EH (cell line): ENCODE measurements at regions not wholly inside any gene's neighbourhood (a gene's known extent, or its start where the extent isn't known, plus 50 kb on each side); places are given as distances from the start of the nearest gene placed in this dataset.

Experiments
- DNase-seq: peaks from one replicate; pipeline ENCODE4 v3.0.0-alpha.2; 2015; ENCODE audit warnings: low read depth

DNA sequence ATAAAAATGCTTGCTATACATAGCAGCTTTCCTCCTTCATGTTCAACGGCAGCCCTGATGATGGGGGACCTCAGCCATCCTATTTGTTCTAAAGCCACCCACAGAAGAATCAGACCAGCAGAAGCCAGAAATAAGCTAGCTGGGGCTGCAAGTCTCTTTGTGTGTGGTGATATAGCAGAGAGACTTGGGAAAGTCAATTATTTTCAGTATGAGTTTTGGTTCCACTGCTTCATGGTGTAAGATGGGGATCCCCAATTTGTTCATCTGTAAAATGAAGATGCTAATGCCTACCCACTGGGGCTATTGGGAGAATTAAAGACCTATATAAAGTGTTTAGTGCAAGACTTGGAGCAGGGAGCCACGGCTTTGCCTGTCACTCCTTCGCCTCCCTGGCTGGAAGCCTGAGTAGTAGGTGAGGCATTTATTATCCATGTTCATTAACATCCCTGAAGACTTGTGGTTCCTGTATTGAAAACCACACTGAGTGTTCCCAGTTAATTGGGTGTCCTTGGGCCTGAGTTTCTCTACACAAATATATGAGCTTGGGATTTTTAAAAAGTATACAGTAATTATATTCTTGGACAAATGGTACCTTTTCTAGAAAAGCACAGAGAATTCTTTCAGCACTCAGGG lies 210.1 kb upstream of the SLC24A2 start:
- DNase-seq = peak; percentile 51

DNA sequence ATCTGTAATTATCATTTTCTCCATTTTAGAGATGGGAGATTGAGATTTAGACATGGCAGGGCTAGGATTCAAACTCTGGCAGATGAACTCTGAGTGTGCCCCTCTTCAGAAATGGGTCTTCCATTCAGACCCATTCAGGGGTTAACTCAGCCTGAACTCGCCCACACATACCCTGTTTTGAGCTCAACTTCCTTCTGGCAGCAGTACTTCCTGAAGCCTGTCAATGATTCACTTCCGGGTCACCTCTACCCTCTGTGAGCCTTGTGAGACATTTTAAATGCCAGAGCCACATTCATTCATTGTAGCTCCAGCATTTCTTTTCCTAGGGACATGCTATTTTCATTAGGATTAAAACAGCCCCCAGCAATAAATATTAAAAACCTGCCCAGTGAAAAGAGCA lies 209.3 kb upstream of the SLC24A2 start:
- DNase-seq = peak; percentile 37

DNA sequence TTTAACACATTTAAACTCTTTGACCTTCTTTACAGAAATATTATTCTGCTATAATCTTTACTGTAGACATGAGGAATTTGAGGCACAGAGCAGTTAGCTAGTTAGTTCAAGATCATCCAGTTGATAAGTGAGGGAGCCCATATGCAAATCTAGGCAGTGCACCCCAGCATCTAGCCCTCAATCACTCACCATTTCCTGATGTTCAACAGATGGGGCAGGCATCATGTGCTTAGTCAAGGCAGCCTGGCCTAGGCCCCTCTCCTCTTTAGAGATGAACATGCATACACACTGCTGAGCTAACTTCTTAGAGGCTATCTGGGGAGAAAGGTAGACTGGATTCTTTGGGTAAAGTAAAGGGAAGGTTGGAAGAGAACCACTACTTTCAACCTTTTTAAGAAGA lies 206.8 kb upstream of the SLC24A2 start:
- DNase-seq = no peak

DNA sequence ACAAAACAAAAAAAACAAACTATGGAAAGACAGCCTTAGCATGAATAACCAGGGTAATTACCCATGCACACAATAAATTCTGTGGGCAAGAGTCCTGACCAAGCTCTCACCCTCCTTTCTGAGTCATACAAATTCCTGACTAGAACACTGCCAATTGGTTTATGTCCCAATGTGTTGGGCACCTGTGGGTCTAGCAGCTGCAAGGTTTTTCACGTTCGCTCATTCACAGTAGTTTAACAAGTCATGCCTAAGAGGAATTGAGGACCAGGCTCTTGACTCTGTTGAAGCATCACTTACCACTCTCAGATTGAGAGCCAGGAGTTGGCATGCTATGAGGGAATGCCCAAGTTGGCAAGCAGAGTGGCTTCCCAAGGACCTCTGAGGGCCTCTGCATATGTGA lies 205.5 kb upstream of the SLC24A2 start:
- peak; percentile 37 for DNase-seq

DNA sequence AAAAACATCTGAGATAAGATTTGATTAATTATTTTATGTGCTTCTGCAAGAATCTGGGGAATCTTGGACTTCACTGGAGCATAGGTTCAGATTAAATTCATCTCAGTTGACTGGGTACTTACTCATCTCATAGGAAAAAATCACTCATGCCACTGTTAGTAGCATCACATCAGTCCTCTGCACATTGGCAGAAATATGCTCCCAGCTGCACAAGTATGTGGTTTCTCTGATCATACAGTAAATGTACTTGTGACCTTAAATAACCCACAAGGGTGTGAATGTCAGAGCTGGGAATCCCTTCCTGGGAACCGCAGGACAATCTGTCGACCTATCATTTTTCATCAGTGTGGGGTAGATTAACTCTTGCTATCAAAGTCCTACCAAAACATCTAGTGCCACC lies 203.7 kb upstream of the SLC24A2 start:
- DNase-seq = peak; percentile 80

DNA sequence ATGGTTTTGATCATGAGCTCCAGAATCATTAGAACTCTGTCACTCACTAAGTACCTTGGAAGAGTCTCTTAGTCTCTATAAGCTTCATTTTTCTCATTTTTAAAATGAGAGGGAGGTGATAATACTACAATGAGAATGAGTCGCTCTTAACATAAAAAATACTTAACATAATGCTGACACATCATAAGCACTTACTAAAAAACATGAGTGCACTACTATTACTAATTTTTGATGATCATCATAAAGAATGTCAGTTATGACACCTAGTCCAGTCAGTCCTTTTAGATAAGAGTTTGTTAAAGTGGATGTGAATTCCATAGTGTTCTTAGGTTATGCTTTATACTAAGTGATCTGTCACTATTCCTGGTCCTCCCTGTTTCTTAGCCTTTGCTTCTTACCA lies 200.4 kb upstream of the SLC24A2 start:
- no peak for DNase-seq

DNA sequence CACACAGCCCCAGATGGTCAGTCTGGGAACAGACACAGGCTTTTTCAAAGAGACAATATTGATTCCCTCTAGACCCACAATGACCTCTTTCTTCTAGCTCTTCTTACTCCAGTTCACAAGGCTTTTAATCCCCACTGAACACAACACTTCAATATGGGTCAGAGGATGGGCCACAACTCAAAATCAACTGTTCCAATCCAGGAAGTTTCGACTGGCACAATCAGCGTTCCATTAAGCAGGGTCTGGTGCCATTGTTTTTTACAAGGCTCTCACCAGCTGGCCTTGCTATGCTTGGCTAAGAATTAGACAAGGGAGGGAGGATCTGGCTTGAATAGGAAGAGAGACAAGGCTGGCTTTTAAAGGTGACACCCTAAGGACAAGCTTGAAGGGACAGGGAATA lies 199.4 kb upstream of the SLC24A2 start:
- no peak for DNase-seq

DNA sequence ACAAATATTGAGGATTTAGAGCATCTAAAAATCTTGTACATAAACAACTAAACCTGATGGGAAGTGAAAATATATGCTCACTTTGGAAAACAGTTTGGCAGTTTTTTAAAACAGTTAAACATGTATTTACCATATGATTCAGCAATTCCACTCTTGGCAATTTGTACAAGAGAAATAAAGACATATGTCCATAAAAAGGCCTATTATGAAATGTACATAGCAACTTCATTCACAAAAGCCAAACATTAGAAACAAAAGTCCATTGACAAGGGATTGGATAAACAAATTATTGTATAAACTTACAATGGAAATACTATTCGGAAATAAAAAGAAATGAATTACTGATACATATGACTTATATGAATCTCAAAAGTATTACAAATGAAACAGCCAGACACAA lies 196.2 kb upstream of the SLC24A2 start:
- no peak for DNase-seq

DNA sequence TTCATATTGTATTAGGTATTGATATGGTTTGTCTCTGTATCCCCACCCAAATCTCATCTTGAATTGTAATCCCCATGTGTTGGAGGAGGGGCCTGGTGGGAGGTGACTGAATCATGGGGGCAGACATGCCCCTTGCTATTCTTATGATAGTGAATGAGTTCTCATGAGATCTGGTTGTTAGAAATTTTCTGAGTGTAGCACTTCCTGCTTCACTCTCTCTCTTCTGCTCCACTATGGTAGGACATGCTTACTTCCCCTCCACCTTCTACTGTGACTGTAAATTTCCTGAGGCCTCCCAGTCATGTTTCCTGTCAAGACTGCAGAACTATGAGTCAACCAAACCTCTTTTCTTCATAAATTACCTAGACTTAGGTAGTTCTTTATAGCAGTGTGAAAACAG lies 187.4 kb upstream of the SLC24A2 start:
- no peak for DNase-seq

DNA sequence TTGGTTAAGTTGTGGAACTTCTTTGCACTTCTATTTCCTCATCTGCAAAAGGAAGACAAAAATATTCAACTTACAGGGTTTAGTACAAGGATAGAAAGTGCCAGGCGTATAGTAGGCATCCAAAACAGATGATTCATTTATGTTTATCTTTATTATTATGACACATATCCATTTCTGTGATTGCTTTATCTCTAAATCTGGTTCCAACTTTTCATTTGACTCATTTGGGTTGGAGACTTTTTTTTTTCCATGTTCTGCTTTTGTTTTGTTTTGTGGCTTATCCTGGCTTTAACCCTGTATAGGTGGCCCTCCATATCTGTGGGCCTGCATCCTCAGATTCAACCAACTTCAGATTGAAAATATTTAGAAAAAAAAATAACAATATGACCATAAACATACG lies 186.7 kb upstream of the SLC24A2 start:
- DNase-seq = no peak

DNA sequence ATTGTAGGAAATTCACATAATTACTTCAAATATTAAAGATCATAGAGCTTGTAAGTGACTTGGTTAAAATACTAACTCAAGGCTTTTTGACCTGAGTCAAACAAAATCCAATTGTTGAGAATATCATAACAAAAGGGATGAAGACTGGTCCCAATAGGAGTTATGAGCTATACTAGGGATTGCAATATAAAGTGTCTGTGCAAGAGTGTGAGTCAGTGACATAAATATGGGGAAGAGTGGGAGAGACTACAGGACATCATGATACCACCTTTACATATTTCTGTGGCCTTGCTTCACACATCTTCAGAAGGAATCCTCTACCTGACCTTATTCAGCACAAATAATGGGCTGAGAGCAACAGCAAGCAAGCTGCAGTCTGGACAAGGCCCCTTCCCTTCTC lies 180.9 kb upstream of the SLC24A2 start:
- no peak for DNase-seq

DNA sequence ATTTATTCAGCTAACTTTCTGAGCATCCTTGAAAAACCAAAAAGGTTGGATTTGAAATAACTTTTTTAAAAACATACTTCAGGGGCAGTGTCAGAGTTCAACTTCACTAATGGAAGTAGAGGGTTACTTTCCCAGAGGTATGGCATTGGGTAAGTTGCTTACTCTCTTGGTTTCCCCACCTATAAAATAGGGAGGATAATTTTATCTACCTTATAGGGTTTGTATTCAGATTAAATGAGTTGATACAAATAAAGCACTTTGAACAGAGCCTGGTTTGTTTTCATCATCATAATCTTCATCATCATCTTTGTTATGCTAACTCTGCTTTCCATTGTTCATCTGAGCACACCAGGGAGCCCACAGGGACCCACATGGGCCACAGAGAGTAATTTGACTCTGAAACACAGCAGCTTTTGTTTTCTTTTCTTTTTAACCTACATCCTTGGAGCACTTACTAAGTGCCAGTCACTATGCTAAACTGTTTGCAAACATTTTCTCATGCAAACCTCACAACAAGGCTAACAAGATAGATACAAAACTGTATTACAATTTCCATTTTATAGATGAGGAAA lies 179.1 kb upstream of the SLC24A2 start:
- DNase-seq = no peak

DNA sequence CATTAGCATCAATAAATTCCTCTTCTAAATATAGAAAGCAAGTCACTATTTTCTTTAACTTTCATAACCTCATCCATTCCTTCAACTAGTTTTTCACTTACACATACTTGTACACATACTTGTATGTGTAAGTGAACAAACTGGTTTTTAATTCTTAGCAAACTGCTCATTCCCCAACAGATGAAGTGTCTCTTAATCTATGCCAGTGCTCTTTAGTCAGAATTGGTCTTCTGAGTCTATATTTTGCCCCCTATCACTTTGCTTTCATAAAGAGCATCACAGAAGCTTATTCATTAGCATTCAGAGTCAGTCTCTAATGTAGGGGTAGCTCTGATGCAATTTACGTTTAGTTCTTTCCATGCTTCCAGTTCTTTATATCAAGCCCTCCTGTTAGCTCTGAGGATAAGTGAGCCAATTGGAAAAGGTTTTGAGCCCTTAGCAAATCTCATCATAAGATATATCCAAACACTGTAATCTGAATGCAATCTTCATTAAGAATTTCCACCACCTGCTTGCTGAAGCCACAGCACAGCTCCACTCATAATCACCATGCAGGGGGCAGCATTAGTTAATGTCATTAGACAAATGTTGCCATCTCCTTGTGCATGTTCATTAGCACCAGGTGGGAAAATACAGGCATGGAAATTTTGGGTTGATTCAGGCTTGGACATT lies 178.5 kb upstream of the SLC24A2 start:
- no peak for DNase-seq

DNA sequence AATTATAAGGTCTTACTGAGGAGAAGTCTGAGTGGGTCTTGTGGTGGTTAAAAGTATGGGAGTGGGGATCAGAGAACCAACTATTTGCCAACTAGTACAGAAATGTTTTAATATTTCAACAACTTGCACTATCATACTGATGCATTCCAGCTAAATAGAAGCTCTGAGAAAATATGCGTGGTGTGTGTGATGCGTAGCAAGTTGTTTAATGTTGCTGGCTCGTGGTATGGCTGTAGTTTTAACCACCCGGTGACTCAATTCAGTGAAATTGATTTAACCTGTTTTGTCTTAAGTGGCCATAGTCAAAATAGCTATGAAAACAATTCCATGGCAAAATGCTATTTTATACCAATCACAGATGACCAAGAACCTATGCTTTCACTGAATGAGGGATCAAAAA lies 176.5 kb upstream of the SLC24A2 start:
- peak; percentile 6 for DNase-seq

DNA sequence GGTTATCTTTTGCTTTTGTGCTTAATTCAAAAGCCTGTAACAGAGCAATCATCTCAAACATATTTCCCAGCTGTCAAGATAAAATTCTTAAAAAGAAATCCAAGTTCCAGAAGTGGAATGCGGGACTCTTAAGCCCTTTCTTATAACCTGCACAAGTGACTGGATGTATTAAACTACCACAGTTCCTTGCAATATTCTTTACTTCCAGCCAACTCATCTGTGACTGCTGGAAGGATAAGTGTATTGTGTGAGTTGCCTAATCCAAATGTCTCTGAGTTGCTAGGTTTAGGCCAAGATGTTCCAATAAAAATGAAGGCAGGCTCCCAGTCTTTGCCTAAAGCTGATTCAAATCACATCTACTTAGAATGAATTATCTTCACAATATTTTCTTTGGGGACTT lies 159.2 kb upstream of the SLC24A2 start:
- DNase-seq = no peak

DNA sequence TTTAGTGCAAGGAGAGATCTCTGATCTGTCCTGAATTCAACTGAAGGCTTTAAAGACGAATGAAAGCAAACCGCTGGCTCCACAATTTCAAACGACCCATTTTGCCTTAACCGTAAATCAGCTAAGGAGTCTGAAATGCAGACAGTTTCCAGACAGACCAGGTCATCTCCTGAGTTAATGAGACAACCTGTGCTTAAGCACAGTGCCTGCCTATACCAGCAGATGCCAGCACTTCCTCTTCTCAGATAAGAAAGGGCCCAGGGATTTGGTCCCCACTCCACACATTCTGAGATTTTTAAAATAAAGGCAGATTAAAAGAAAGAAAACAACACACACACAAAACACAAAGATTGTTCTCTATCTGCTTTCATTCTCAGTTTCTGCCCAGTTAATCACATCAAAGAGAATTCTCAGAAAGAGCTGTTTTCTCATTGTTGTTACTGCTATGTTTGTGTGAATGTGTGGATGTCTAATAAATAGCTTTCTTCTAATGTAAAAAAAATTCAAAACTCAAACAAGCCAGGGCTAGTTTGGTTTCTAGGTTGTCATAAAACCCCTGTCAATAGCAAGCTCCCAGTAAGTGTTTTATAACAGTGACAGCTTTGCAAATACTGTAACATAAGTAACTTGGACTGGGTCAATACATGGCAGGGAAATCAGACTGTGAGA lies 157.7 kb upstream of the SLC24A2 start:
- peak; percentile 27 for DNase-seq

DNA sequence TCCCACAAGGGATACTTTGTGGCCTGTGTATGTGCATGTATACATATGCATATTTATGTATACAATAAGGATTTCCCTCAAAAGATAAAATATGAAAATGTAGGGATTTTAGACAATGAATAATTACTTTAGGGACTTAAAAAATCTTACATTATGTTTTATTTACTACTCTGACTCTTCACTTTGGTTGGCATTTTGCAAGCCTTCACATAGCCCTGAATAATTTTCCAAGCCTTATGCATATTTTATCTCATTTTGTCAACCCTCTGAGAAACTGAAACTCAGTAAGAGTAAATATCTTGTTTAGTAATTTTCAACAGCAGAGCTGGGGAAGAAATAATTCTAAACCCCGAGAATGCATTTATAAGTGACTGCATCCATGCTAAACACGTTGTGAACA lies 153.0 kb upstream of the SLC24A2 start:
- DNase-seq = no peak

DNA sequence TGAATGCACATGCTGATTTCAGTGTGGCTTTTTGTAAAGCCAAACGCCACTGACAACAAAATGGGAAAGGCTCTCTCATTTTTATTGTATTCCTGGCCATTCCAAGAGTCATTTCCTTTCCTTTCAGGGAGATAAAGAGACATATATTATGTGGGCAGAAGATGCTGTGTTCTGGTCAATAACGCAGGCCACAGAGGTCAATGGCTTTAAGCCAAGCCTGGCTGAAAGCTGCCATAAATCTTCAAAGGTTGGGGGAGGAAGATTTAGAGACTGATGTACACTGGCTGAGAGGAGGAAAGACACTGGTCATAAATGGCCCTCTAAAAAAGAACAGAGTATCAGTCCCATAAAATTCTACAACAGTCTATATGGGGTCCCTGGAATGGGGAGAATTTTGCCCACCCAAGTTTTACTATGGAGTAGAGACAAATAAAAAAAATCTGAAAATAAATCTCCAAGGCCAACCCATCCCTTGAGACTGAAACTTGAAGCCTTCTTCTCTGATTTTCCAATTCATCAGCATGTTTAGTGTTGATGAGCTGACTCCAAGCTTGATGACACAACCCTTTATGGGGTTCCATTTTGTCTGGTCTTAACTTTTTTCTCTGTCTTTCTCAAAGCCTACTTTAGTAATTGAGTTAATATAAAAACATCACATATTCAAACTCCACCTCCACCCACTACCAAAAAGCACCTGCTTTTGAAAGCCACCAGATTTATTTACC lies 152.1 kb upstream of the SLC24A2 start:
- no peak for DNase-seq

DNA sequence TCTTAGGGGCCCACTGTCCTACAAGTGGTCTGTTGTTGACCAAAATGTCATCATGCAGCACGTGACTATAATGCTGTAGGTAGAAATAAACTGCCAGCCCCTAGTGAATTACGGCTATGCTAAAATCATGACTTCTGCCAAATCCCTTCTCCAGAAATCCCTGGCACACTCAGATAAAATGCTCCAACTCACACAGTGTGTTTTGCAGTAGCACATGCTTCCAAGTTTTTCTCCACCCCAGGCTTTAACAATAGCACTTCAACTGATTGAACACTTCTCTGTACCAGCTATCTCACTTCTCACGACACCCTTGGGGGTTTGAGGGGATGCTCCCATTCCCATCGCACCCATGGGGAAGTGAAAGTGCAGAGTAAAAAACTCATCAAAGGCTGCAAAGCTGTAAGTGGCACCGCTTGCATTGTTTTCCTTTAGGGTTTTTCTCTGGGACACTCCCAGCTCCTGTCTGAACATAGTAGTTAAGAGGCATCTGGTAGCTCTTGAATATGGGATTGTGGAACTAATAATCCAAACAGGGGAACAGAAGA lies 151.0 kb upstream of the SLC24A2 start:
- no peak for DNase-seq

DNA sequence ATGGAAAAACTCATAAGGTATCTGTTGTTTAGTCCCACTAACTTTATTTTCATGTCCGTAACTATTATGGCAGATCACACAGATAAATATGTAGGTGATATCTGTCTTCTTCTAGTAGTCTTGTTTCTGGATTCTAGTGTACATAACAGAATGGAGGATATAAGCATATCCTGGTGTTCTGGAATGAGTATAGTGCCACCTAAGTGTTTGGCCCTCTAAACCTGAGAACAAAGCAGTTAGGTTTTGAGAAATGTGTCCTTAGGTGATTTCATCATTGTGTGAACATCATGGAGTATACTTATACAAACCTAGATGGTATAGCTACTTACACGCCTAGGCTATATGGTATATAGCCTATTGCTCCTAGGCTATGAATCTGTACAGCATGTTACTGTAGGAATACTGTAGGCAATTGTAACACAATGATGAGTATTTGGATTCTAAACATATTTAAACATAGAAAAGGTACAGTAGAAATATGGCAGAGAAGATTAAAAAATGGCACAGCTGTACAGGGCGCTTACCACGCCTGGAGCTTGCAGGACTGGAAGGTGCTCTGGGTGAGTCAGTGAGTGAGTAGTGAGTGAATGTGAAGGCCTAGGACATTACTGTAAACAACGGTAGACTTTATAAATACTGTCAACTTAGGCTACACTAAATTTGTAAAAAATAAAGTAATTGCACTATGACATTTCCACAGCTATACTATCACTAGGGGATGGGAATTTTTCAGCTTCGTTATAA lies 150.3 kb upstream of the SLC24A2 start:
- DNase-seq = no peak

DNA sequence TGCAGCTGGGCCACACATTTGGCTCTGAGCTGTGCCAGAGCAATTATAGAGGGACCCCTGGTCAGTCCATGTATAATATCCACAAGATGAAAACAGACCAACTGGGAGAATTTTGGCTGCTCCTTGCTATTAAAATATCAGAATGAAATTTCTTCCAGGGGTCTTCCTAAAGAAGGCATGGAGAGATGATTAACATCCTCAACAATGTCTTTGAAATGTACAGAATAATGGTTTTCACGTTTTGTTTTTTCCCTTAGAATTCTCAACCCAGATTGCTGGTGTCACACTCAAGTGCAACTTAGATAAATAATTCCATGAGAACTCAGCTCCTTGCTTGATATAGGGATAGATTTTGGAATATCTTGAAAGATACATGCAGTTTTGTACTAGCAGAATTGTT lies 148.3 kb upstream of the SLC24A2 start:
- DNase-seq = no peak

DNA sequence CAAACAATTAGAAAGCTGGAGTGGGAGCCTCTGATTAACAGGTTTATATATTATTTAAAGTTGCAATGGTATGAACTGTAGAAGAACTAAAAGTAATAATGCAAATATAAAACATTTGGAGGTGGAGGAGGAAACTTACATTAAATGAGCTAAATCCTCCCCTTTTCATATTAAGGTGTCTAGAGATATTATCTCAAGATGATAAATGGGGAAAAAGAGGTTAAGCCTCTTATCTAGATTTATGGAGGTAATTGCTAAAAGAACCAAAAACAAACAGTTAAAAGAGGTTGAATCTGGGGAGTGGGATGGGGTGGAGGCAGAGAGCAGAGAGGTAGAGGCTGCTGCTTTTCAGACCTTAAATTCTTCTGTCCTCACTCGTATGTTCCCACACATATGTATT lies 147.8 kb upstream of the SLC24A2 start:
- DNase-seq = no peak
